Activated CD4-positive, alpha-beta T cell treated with anti-CD3 and anti-CD28 coated beads, Interleukin-2, amount 50 U/mL, for 48 hours (primary cell): ENCODE measurements at regions not wholly inside any gene's neighbourhood (a gene's known extent, or its start where the extent isn't known, plus 50 kb on each side); places are given as distances from the start of the nearest gene placed in this dataset.
A peak's percentile ranks its signal among the peaks of the same experiment; 100 is the strongest.

ENCODE experiments used
- DNase-seq, 2 experiments: peaks; one replicate each; pipeline ENCODE4 v3.0.0-alpha.2; 2020

GRCh38 chr18:77600674-77601073 lies 351.0 kb downstream of the GALR1 start:
- no peak for DNase-seq

- DNase-seq: no peak
These were observed 351.9 kb downstream of the GALR1 start for GRCh38 chr18:77601567-77601966.

GRCh38 chr18:77607087-77607486 lies 357.4 kb downstream of the GALR1 start:
- no peak for DNase-seq

- no peak for DNase-seq
These were observed 359.2 kb downstream of the GALR1 start for GRCh38 chr18:77608807-77609206.

- no peak for DNase-seq
These were observed 368.0 kb downstream of the GALR1 start for GRCh38 chr18:77617694-77618093.

- DNase-seq: no peak
These were observed 369.9 kb downstream of the GALR1 start for GRCh38 chr18:77619525-77619924.

GRCh38 chr18:77622009-77622692 lies 372.5 kb downstream of the GALR1 start:
- DNase-seq: peak; percentile 22 to 37

GRCh38 chr18:77632758-77633157 lies 383.1 kb downstream of the GALR1 start:
- DNase-seq: no peak

- no peak for DNase-seq
These were observed 384.8 kb downstream of the GALR1 start for GRCh38 chr18:77634494-77634893.

GRCh38 chr18:77635451-77635850 lies 385.8 kb downstream of the GALR1 start:
- DNase-seq: no peak

GRCh38 chr18:77635858-77636257 lies 386.2 kb downstream of the GALR1 start:
- no peak for DNase-seq

GRCh38 chr18:77645170-77645872 lies 395.7 kb downstream of the GALR1 start:
- DNase-seq: no peak

- no peak for DNase-seq
These were observed 397.8 kb downstream of the GALR1 start for GRCh38 chr18:77647472-77647871.

GRCh38 chr18:77648411-77648810 lies 398.8 kb downstream of the GALR1 start:
- no peak for DNase-seq

- DNase-seq: peak; percentile 71 to 75
These were observed 401.2 kb downstream of the GALR1 start for GRCh38 chr18:77650799-77651385.

GRCh38 chr18:77651441-77651840 lies 401.8 kb downstream of the GALR1 start:
- DNase-seq: no peak

- no peak for DNase-seq
These were observed 404.1 kb downstream of the GALR1 start for GRCh38 chr18:77653792-77654191.

- no peak for DNase-seq
These were observed 404.7 kb downstream of the GALR1 start for GRCh38 chr18:77654302-77654701.

GRCh38 chr18:77657651-77658298 lies 408.1 kb downstream of the GALR1 start:
- DNase-seq: no peak

- no peak for DNase-seq
These were observed 408.6 kb downstream of the GALR1 start for GRCh38 chr18:77658299-77658662.

- no peak for DNase-seq
These were observed 409.3 kb downstream of the GALR1 start for GRCh38 chr18:77658751-77659448.

GRCh38 chr18:77666613-77667012 lies 417.0 kb downstream of the GALR1 start:
- no peak for DNase-seq

GRCh38 chr18:77668219-77668618 lies 418.6 kb downstream of the GALR1 start:
- no peak for DNase-seq
